Brain microvascular endothelial cell (primary cell): ENCODE measurements at regions not wholly inside any gene's neighbourhood (a gene's known extent, or its start where the extent isn't known, plus 50 kb on each side); places are given as distances from the start of the nearest gene placed in this dataset.

ENCODE experiments used
- DNase-seq: peaks from one replicate; pipeline ENCODE4 v3.0.0-alpha.2; 2020
- H3K27ac ChIP-seq: fragments of 250-450 bp; sonication (Bioruptor Pico); 2 replicates; pipeline ENCODE4 v1.5.1; 2020; ENCODE audit warnings: mild to moderate bottlenecking, moderate library complexity
- H3K27me3 ChIP-seq: fragments of 250-450 bp; sonication (Bioruptor Pico); replicated peaks from 2 replicates; pipeline ENCODE4 v1.5.1; 2020; ENCODE audit warnings: mild to moderate bottlenecking
- H3K36me3 ChIP-seq: fragments of 250-450 bp; sonication (Bioruptor Pico); replicated peaks from 2 replicates; pipeline ENCODE4 v1.5.1; 2020; ENCODE audit warnings: mild to moderate bottlenecking
- H3K4me3 ChIP-seq: 2 replicates; pipeline ENCODE4 v1.5.1; 2011; ENCODE audit warnings: low read depth, mild to moderate bottlenecking, control low read depth, low read length, moderate library complexity
- CTCF ChIP-seq: IDR thresholded peaks from 2 replicates; pipeline ENCODE4 v1.5.1; 2011; ENCODE audit warnings: low read depth, mild to moderate bottlenecking, moderate library complexity, low read length, control low read depth, inconsistent platforms; ENCODE audit errors: missing control alignments
- in situ Hi-C: cut with HindIII; loops from 2 replicates; pipeline ENCODE4 v1.10.0; 2017; ENCODE audit warnings: low sequenced_read_pairs, low pct_ligation_motif_present

- in situ Hi-C loops = no loop called here
- no peak for TF ChIP-seq CTCF
- DNase-seq = no peak
- Histone ChIP-seq H3K27ac (no peak overlapping the region), H3K36me3 (no peaks in the 10 kb centered on the region), H3K27me3 (no peaks in the 10 kb centered on the region), H3K4me3 (no peak overlapping the region)
Observed at GRCh38 chr15:62240121-62241096, 75.3 kb upstream of the C2CD4B start.

- DNase-seq = peak; percentile 3
- H3K27me3 ChIP-seq = no peaks in the 10 kb centered on the region
- TF ChIP-seq CTCF = peak; percentile 65
- in situ Hi-C loops = no loop called here
- H3K36me3 ChIP-seq = no peaks in the 10 kb centered on the region
- no peak overlapping the region for H3K27ac ChIP-seq
- no peak overlapping the region for H3K4me3 ChIP-seq
Observed at GRCh38 chr15:62241135-62241770, 76.2 kb upstream of the C2CD4B start.

GRCh38 chr15:62242999-62243398 is 77.9 kb upstream of the C2CD4B start:
- no peak for DNase-seq

GRCh38 chr15:62244762-62245161 is 79.7 kb upstream of the C2CD4B start:
- no peak for DNase-seq

More at GRCh38 chr15:62242999-62243398, 77.9 kb upstream of the C2CD4B start:
- H3K27me3 ChIP-seq = no peaks in the 10 kb centered on the region
- TF ChIP-seq CTCF = no peak
- in situ Hi-C loops = no loop called here
- H3K36me3 ChIP-seq = no peaks in the 10 kb centered on the region
- no peak overlapping the region for H3K4me3 ChIP-seq
- H3K27ac ChIP-seq = no peak overlapping the region

GRCh38 chr15:62248277-62248984 is 83.3 kb upstream of the C2CD4B start:
- no peaks in the 10 kb centered on the region for H3K27me3 ChIP-seq
- H3K27ac ChIP-seq = no peak overlapping the region
- in situ Hi-C loops = no loop called here
- TF ChIP-seq CTCF = no peak
- H3K4me3 ChIP-seq = no peak overlapping the region
- DNase-seq = no peak
- H3K36me3 ChIP-seq = no peaks in the 10 kb centered on the region

More at GRCh38 chr15:62244762-62245161, 79.7 kb upstream of the C2CD4B start:
- H3K4me3 ChIP-seq = no peak overlapping the region
- H3K36me3 ChIP-seq = no peaks in the 10 kb centered on the region
- in situ Hi-C loops = no loop called here
- no peak for TF ChIP-seq CTCF
- no peak overlapping the region for H3K27ac ChIP-seq
- no peaks in the 10 kb centered on the region for H3K27me3 ChIP-seq
